GM23248 (cell line): ENCODE measurements at regions not wholly inside any gene's neighbourhood (a gene's known extent, or its start where the extent isn't known, plus 50 kb on each side); places are given as distances from the start of the nearest gene placed in this dataset.

Source experiments
- EZH2 ChIP-seq: fragments of 200-600 bp; sonication (generic); IDR thresholded peaks from 2 replicates; pipeline ENCODE4 v1.6.1; 2018; ENCODE audit warnings: antibody characterized with exemption, mild to moderate bottlenecking; ENCODE audit not compliant: insufficient read depth, poor library complexity, severe bottlenecking
- EZH2phosphoT487 ChIP-seq: fragments of 200-600 bp; sonication (generic); IDR thresholded peaks from 2 replicates; pipeline ENCODE4 v1.6.1; 2018; ENCODE audit warnings: antibody characterized with exemption, moderate library complexity, mild to moderate bottlenecking, low read depth; ENCODE audit not compliant: insufficient read depth

DNA sequence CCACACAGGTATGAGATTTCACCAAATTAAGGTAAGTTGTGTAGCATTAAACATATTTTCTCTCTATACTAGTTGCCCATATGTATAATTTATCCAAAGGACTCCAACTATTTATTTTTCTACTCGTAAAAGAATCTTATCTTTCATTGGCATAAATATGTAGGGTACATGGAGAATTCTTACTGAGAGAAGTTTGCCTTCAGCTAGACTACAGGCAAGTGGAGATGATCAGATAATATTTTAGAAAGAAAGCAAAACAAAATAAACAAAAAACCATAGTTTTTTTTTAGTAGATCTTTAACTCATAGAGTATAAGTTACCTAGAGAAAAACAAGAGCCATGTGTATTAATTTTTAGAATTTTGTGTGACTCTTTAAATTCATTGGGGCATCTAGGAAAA lies 743.1 kb upstream of the ARRDC3 start:
- TF ChIP-seq EZH2 (no peak), EZH2phosphoT487 (no peak)
